ENCODE measurements at regions not wholly inside any gene's neighbourhood (a gene's known extent, or its start where the extent isn't known, plus 50 kb on each side); places are given as distances from the start of the nearest gene placed in this dataset.

DNA sequence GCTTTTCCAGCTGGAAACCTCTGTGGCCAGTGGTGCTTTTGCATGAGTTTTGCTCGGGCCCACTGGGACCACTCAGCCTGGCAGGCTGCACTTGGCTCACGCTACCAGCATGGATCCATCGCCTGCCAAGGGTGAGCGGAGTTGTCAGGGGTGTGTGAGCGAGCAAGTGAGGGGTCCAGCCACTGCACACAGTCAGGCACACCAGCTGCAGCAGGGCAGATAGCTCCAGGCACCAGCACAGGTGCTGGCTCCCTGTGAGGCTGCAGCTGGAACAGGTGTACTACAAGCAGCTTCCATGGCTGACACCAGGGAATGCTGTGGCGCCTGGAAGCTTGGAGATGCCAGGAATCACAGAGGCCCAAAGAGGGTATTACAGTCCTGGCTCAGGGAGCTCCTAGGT lies 391.2 kb upstream of the SGCD start:
- FAIRE-seq: no peak

- no peak for FAIRE-seq
These were observed 390.2 kb upstream of the SGCD start for GRCh38 chr5:155936520-155937406.

- no peak for FAIRE-seq
These were observed 388.9 kb upstream of the SGCD start for GRCh38 chr5:155938051-155938450.

DNA sequence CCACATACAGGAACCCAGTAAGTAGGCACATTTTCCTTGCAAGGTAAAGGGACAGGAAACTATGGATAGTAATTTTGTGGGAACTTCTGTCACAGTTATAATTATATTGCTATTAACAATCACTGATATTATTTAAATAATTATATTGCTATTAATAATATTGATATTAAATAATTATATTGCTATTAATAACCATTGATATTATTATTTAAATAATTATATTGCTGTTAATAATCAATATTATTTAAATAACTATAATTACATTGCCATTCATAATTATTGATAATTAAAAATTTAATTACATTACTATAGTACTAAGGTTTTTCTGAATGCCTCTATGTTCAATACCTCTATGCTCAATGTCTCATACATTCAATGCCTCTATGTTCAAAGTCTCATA lies 385.6 kb upstream of the SGCD start:
- FAIRE-seq: peak; percentile 35

DNA sequence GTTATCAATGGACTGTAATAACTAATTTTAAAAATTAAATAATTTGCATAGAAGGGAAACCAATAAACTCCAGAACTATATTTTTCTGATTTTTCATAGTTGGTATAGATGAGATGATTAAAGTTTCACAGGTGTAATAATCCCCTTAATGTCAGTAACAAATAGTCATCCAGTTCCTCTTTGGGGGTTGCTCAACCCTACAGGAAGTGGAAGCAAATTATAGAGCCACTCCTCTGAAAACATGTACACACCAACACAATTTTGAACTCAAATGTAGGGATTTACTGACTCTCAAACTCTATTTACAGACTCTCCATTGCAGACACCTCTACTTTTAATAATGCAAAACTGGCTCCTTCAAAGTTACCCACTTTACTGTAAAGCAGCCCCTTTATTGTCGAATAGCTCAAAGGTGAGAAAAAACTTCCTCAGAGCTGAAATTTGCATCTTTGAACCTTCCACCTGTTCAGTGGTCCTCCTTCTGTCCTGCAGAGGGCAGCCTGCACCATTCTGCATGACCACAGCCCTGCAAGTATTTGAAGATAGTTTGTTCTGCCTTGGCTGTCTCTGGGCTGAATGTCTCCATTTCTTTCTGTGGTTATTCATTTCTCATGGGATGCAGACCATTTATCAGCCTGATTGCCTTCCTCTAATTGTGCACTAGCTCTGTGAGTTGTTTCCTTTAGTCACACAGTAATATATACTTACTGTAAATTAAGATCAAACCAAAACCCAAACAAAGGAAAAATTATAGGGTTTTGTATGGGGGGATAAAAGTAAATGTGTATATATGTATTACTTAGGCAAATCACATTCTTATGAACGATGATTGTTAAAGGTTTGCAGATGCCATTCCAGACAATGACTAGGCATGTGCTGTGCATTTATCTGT lies 383.2 kb upstream of the SGCD start:
- no peak for FAIRE-seq

DNA sequence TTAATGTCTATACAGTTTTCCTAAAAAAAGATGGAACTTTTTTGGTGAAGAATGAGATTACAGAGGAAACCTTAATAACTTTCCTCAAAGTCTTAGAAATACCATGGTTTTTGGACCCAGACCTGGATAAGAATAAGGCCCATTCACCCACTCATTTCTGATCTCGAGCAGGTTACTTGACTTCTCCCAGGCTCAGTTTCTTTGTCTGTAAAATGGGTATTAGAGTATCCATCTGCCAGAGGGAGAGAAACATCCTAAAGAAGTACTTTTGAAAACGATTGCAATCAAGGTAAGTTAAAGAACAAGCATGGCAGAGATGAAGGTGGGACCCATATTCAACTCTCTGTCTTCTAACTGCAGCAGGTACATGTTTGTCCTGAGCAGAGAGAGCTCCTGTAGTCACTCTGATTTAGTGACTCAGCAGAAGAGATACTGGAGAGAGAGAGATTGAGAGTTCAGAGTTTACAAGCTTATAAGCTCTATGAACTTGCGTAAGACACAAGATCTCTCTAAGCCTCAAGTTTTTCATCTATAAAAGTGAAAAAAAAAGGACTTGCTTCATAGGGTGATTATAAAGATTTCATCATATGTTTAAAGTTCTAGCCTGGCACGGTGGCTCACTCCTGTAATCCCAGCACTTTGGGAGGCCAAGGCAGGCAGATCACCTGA lies 379.4 kb upstream of the SGCD start:
- no peak for FAIRE-seq

GRCh38 chr5:155948576-155948975 lies 378.4 kb upstream of the SGCD start:
- no peak for FAIRE-seq

GRCh38 chr5:155952486-155953089 lies 374.4 kb upstream of the SGCD start:
- FAIRE-seq: no peak

- FAIRE-seq: no peak
These were observed 373.6 kb upstream of the SGCD start for GRCh38 chr5:155953335-155953734.

DNA sequence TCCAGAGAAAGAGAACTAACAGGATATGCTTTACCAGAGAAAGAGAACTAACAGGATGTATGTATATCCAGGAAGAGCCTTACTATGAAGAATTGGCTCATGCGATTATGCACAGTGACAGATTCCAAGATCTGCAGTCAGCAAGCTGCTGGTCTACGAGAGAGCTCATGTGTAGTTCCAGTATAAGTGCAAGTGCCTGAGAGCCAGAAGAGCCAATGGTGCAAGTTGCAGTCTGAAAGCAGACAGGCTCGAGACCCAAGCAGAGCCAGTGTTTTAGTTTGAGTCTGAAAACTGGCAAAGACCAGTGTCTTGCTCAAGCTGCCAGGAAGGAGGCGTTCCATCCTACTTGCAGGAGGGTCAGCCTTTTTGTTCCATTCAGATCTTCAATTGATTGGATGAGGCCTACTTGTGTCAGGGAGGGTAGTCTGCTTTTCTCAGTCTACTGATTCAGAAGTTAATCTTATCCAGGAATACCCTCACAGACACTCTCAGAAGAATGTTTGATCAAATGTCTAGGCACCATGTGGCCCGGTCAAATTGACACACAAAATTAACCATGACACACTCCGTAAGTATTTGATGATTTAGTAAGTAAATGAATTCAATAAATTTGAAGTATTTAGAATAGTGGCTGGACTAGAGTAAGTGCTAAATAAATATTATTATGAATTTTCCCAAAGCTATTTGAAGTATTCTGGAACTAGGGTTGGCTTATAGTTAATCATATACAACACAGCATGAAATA lies 372.1 kb upstream of the SGCD start:
- no peak for FAIRE-seq

DNA sequence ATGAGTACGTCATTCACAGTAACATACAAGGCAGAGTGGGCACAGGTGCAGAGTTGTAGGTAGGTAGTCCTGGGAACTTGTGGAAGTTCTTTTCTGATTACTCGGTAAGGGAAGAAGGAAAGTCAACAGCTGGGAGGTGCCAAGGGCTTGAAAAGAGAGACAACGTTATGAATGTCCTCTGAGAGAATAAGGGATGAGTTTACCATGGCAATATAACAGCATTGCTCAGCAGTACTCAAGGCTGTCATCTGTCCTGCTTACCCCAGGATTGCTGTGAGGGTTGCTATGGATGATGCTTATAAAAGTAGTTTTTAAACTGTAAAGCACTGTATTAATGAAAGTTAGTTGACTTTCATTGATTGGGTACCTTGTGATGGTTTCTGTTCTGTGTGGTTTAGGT lies 369.1 kb upstream of the SGCD start:
- no peak for FAIRE-seq

GRCh38 chr5:155959082-155959481 lies 367.9 kb upstream of the SGCD start:
- no peak for FAIRE-seq

DNA sequence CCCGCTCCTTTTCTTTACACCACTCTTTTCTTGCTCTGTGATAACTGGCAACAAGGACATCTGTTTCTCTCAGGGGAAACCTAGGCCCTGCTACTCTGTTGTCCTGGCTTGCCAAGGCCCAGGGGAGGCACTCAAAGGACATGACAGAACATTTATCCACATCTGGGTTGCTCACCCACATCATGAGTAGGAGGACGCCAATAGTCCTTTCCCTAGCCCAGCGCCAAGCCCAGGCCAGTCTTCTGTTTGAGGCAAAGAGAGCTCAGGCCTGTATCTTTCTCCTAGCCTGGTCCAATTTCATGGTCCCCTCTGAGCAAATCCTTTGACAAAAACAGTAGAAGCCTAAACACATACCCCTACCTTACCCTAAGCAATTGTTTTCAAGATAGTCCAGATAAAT lies 366.8 kb upstream of the SGCD start:
- FAIRE-seq: no peak

DNA sequence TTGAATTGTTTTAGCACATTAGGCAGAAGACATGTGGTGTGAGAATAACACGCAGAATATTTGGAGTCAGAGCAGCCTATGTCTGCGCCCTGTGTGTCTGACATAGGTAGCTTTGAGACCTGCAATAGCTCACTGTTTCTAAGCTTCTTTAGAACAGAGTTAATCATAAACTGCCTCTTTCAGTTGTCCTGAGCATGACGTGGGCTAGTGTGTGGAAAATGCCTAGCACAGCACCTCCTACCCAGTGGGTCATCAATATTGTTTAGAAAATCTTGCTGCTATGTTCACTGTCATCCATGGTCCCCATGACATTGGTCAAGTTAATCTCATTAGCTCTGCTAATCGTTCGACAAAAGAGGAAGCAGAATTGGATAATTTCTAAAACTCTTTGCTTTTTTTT lies 357.4 kb upstream of the SGCD start:
- FAIRE-seq: no peak

GRCh38 chr5:155974369-155974768 lies 352.6 kb upstream of the SGCD start:
- FAIRE-seq: no peak

- no peak for FAIRE-seq
These were observed 348.1 kb upstream of the SGCD start for GRCh38 chr5:155978850-155979249.

DNA sequence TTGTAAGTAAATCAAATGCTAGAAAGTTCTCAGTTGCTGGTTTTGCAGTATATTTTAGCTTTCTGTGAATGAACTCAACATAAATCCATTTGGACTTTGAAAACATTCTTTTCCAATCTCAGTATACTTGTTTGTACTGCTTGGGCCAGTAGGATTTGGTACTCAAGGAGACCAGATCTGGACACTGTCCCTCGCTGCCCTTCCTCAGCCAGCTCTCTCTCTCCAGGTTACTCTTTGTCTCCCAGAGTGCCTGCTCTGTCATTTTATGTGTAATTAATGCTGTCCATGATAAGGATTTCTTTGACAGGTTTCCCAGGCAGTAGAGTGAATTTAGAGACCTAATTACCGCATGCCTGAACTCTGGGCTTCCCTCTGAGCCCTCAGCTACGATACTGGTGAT lies 344.6 kb upstream of the SGCD start:
- no peak for FAIRE-seq

GRCh38 chr5:155983954-155984353 lies 343.0 kb upstream of the SGCD start:
- no peak for FAIRE-seq

DNA sequence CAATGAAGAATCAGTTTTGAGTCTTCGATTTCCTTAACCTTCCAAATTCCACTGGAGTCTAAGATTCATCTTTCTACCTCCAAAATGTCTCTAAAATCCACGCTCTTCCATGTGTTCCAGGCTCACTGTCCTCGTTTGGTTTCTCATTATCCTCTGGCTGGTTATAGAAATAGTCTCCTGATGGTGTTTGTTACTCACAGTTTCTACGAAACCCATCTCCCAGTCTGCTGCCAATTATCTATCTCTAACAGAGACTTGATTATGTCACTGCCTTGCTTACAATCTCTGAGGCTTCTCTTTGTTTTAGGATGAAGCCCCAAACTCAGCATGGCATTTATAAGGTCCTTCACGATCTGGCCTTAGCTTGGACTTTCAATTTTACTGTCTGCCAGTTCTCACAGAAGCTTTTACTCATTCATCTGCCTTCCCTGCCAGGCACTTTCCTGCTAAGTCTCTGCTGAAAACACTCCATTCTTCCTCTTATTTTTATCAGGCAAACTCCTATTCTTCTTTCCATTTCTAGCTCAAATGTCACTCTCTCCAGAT lies 339.6 kb upstream of the SGCD start:
- FAIRE-seq: no peak

GRCh38 chr5:155989879-155990278 lies 337.1 kb upstream of the SGCD start:
- FAIRE-seq: no peak

DNA sequence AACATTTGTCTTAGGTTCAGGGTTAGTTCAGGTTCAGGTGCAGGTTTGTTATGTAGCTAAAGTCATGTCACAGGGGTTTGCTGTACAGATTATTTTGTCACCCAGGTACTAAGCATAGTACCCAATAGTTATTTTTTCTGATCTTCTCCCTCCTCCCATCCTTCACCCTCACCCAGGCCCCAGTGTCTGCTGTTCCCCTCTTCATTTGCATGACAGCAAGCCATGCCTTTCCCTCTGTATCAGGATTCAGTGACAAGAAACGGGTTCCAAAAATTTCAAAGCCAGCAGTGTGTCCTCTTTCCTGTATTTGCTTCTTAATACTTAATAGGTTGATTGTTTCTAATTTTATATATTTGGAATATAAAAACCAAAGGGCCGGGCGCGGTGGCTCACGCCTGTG lies 330.8 kb upstream of the SGCD start:
- FAIRE-seq: no peak

GRCh38 chr5:155998257-155998656 lies 328.7 kb upstream of the SGCD start:
- FAIRE-seq: no peak

Data from endometrium (tissue), 2 donors.